SK-N-SH (cell line): ENCODE measurements at regions not wholly inside any gene's neighbourhood (a gene's known extent, or its start where the extent isn't known, plus 50 kb on each side); places are given as distances from the start of the nearest gene placed in this dataset.

Source experiments
- CTCF ChIA-PET: fragments of 300-600, 350-600 bp; formaldehyde crosslinking; extraction: SDS; loops from one replicate; lab custom pipeline; 2021; lab: Yijun Ruan, JAX
- POLR2A ChIA-PET: fragments of 350-600 bp; sonication (Branson Sonifier 250); formaldehyde crosslinking; extraction: SDS; loops from one replicate; lab custom pipeline; 2020; ENCODE audit warnings: antibody characterized with exemption, inconsistent platforms; lab: Yijun Ruan, JAX
- DNase-seq: peaks from one replicate; pipeline ENCODE4 v3.0.0; 2012
- H2AFZ ChIP-seq: fragments of 200-600 bp; sonication (generic); 2 replicates; pipeline ENCODE4 v1.8.1; 2016; ENCODE audit warnings: antibody characterized with exemption, mild to moderate bottlenecking, low read depth
- H3F3A ChIP-seq: fragments of 200-600 bp; sonication (generic); replicated peaks from 2 replicates; pipeline ENCODE3; 2016; ENCODE audit warnings: antibody characterized with exemption, mild to moderate bottlenecking; ENCODE audit not compliant: insufficient read depth
- H3K27ac ChIP-seq, 2 experiments: fragments of 200-500 bp in 1 of 2; fragments of 200-600 bp in 1 of 2; sonication (Bioruptor generic) in 1 of 2; sonication (generic), shearing (Covaris generic) in 1 of 2; 2 replicates each; pipeline versions ENCODE4 v1.5.1 to v1.6.1; 2014 to 2016; ENCODE audit warnings: low read depth in 2 of 2, inconsistent platforms in 1 of 2, low read length in 1 of 2, mild to moderate bottlenecking in 1 of 2, mixed read lengths in 1 of 2
- H3K27me3 ChIP-seq: fragments of 200-600 bp; sonication (generic), shearing (Covaris generic); 2 replicates; pipeline ENCODE4 v1.6.1; 2016; ENCODE audit warnings: mixed run types; ENCODE audit not compliant: insufficient read depth
- H3K36me3 ChIP-seq, 2 experiments: fragments of 200-500 bp in 1 of 2; fragments of 200-600 bp in 1 of 2; sonication (Bioruptor generic) in 1 of 2; sonication (generic) in 1 of 2; replicated peaks in 1 of 2; 2 replicates each; pipeline versions ENCODE3 to v1.5.1; 2014 to 2016; ENCODE audit warnings: low read length in 1 of 2, mild to moderate bottlenecking in 1 of 2; ENCODE audit not compliant: insufficient read depth in 2 of 2, control insufficient read depth in 1 of 2
- H3K4me1 ChIP-seq, 2 experiments: fragments of 200-500 bp in 1 of 2; fragments of 200-600 bp in 1 of 2; sonication (Bioruptor generic) in 1 of 2; sonication (generic), shearing (Covaris generic) in 1 of 2; 2 replicates each; pipeline versions ENCODE4 v1.5.1 to v1.6.1; 2014 to 2016; ENCODE audit warnings: low read depth in 1 of 2, low read length in 1 of 2, mixed run types in 1 of 2; ENCODE audit not compliant: insufficient read depth in 2 of 2, control insufficient read depth in 1 of 2
- H3K4me2 ChIP-seq: fragments of 200-600 bp; sonication (generic), shearing (Covaris generic); 2 replicates; pipeline ENCODE4 v1.6.1; 2017; ENCODE audit warnings: mixed run types
- H3K4me3 ChIP-seq, 2 experiments: fragments of 200-500 bp in 1 of 2; fragments of 200-600 bp in 1 of 2; sonication (Bioruptor generic) in 1 of 2; sonication (generic), shearing (Covaris generic) in 1 of 2; 2 replicates each; pipeline versions ENCODE4 v1.5.1 to v1.8.1; 2014 to 2016; ENCODE audit warnings: low read depth in 2 of 2, inconsistent platforms in 1 of 2, low read length in 1 of 2, mild to moderate bottlenecking in 1 of 2, mixed read lengths in 1 of 2, moderate library complexity in 1 of 2
- H3K79me2 ChIP-seq: fragments of 200-600 bp; sonication (generic); 2 replicates; pipeline ENCODE4 v1.8.1; 2017; ENCODE audit warnings: mild to moderate bottlenecking; ENCODE audit not compliant: insufficient read depth
- H3K9ac ChIP-seq: fragments of 200-600 bp; sonication (generic); 2 replicates; pipeline ENCODE4 v1.6.1; 2017; ENCODE audit warnings: mixed run types
- H3K9me2 ChIP-seq: fragments of 200-600 bp; sonication (generic); 2 replicates; pipeline ENCODE4 v1.6.1; 2017; ENCODE audit warnings: mixed run types
- H3K9me3 ChIP-seq: fragments of 200-600 bp; sonication (generic); 2 replicates; pipeline ENCODE4 v1.6.1; 2017; ENCODE audit warnings: mixed run types, mild to moderate bottlenecking, moderate library complexity
- H4K20me1 ChIP-seq: fragments of 200-600 bp; sonication (generic); 2 replicates; pipeline ENCODE4 v1.6.1; 2017; ENCODE audit warnings: mild to moderate bottlenecking, mixed run types; ENCODE audit not compliant: insufficient read depth
- CHD2 ChIP-seq: fragments of 150-350 bp; IDR thresholded peaks from 2 replicates; pipeline ENCODE4 v1.6.1; 2018; ENCODE audit warnings: low read length; ENCODE audit not compliant: partially characterized antibody
- FOSL2 ChIP-seq: IDR thresholded peaks from 2 replicates; pipeline ENCODE4 v1.4.0; 2012; ENCODE audit warnings: low read depth, mild to moderate bottlenecking, moderate library complexity, borderline replicate concordance
- FOXM1 ChIP-seq: IDR thresholded peaks from 2 replicates; pipeline ENCODE4 v1.4.0; 2012; ENCODE audit warnings: low read depth, mild to moderate bottlenecking
- GATA2 ChIP-seq: sonication (generic); formaldehyde crosslinking; IDR thresholded peaks from 2 replicates; pipeline ENCODE4 v1.5.0; 2020; ENCODE audit warnings: mild to moderate bottlenecking, missing genetic modification reagents
- IRF3 ChIP-seq: fragments of 150-350 bp; IDR thresholded peaks from 2 replicates; pipeline ENCODE4 v1.6.1; 2016; ENCODE audit warnings: mild to moderate bottlenecking, low read depth, low read length
- MXI1 ChIP-seq: IDR thresholded peaks from 2 replicates; pipeline ENCODE4 v1.6.1; 2012; ENCODE audit warnings: mild to moderate bottlenecking, low read depth, low read length, improper control_type of control experiment
- NFIC ChIP-seq: IDR thresholded peaks from 2 replicates; pipeline ENCODE4 v1.4.0; 2012; ENCODE audit warnings: borderline replicate concordance
- POLR2AphosphoS5 ChIP-seq: IDR thresholded peaks from 2 replicates; pipeline ENCODE4 v1.6.1; 2012; ENCODE audit warnings: low read depth, low read length
- REST ChIP-seq: IDR thresholded peaks from 2 replicates; pipeline ENCODE4 v1.6.1; 2012; ENCODE audit warnings: mild to moderate bottlenecking, low read depth, low read length, moderate library complexity
- RFX5 ChIP-seq: IDR thresholded peaks from 2 replicates; pipeline ENCODE4 v1.6.1; 2012; ENCODE audit warnings: mild to moderate bottlenecking, improper control_type of control experiment, low read length
- SIN3A ChIP-seq: IDR thresholded peaks from 2 replicates; pipeline ENCODE4 v1.6.1; 2012; ENCODE audit warnings: low read depth, mild to moderate bottlenecking, low read length, moderate library complexity, borderline replicate concordance
- TAF1 ChIP-seq: IDR thresholded peaks from 2 replicates; pipeline ENCODE4 v1.6.1; 2012; ENCODE audit warnings: low read depth, mild to moderate bottlenecking, low read length, moderate library complexity, borderline replicate concordance
- TCF12 ChIP-seq: IDR thresholded peaks from 2 replicates; pipeline ENCODE4 v1.4.0; 2012
- TEAD4 ChIP-seq: IDR thresholded peaks from 2 replicates; pipeline ENCODE4 v1.4.0; 2012; ENCODE audit warnings: mild to moderate bottlenecking, borderline replicate concordance; ENCODE audit not compliant: insufficient read depth
- USF1 ChIP-seq: IDR thresholded peaks from 2 replicates; pipeline ENCODE4 v1.4.0; 2012; ENCODE audit warnings: low read depth, borderline replicate concordance
- YY1 ChIP-seq: IDR thresholded peaks from 2 replicates; pipeline ENCODE4 v1.4.0; 2012; ENCODE audit warnings: low read depth, mild to moderate bottlenecking
- WGBS: methylation state at CpG from one replicate; pipeline ENCODE4 v1.1.6; 2017; ENCODE audit warnings: low lambda C conversion rate; 5-methylcytosine and 5-hydroxymethylcytosine counted together
- TF ChIP-seq, protein P1 (sequence below): fragments of 200-600 bp; sonication (generic); IDR thresholded peaks from 2 replicates; pipeline ENCODE4 v1.6.1; 2017; ENCODE audit warnings: antibody characterized with exemption, mild to moderate bottlenecking, moderate library complexity

DNA sequence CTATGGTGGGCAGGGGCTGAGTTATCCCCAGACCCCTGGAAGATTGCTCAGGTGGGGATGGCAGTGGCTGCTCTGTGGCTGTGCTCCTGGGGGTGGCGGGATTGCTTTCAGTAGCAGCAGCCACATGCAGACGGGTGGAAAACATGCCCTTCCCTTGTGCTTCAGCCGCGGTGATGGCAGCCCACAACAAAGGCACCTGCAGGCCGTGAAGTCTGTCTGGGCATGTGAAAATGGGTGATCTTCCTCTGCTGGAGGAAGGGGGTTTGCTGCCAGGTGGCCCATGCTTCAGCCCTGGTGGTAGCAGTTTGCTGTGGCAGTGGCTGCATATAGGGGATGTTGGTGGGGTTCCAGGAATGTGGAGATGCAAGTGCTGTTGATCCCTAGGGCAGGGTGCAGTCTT lies 326.2 kb upstream of the RGS6 start:
- Histone ChIP-seq H3K27ac (no peak overlapping the region; a peak in 1 of 4 replicates), H3K4me3 (no peak overlapping the region), H3K9me2 (no peaks in the 10 kb centered on the region), H3K4me1 (peaks cover 6 to 12% of the 10 kb centered on the region in 2 experiments; a peak in 3 of 4 replicates), H3K9ac (no peak overlapping the region), H4K20me1 (no peaks in the 10 kb centered on the region), H3K36me3 (peaks cover 0 to 20% of the 10 kb centered on the region in 2 experiments), H3K4me2 (no peak overlapping the region), H2AFZ (no peak overlapping the region), H3K9me3 (no peaks in the 10 kb centered on the region), H3F3A (peaks cover 4% of the 10 kb centered on the region), H3K79me2 (peaks cover 75% of the 10 kb centered on the region), H3K27me3 (no peaks in the 10 kb centered on the region)
- 90% methylated on average over 2 of the region's 5 CpGs for WGBS
- TF ChIP-seq FOSL2 = no peak
- TF ChIP-seq NFIC = no peak
- TF ChIP-seq GATA2 = no peak
- TF ChIP-seq USF1 = no peak
- no peak for TF ChIP-seq IRF3
- TF ChIP-seq TCF12 = no peak
- no peak for TF ChIP-seq YY1
- TF ChIP-seq TAF1 = no peak
- no peak for TF ChIP-seq MXI1
- no peak for TF ChIP-seq SIN3A
- TF ChIP-seq, protein P1, sequence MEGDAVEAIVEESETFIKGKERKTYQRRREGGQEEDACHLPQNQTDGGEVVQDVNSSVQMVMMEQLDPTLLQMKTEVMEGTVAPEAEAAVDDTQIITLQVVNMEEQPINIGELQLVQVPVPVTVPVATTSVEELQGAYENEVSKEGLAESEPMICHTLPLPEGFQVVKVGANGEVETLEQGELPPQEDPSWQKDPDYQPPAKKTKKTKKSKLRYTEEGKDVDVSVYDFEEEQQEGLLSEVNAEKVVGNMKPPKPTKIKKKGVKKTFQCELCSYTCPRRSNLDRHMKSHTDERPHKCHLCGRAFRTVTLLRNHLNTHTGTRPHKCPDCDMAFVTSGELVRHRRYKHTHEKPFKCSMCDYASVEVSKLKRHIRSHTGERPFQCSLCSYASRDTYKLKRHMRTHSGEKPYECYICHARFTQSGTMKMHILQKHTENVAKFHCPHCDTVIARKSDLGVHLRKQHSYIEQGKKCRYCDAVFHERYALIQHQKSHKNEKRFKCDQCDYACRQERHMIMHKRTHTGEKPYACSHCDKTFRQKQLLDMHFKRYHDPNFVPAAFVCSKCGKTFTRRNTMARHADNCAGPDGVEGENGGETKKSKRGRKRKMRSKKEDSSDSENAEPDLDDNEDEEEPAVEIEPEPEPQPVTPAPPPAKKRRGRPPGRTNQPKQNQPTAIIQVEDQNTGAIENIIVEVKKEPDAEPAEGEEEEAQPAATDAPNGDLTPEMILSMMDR = no peak
- no peak for TF ChIP-seq CHD2
- TF ChIP-seq REST = no peak
- TF ChIP-seq RFX5 = no peak
- TF ChIP-seq FOXM1 = no peak
- TF ChIP-seq TEAD4 = no peak
- TF ChIP-seq POLR2AphosphoS5 = no peak
- CTCF ChIA-PET = no interaction called here
- POLR2A ChIA-PET = no interaction called here
- no peak for DNase-seq
